ENCODE measurements at regions not wholly inside any gene's neighbourhood (a gene's known extent, or its start where the extent isn't known, plus 50 kb on each side); places are given as distances from the start of the nearest gene placed in this dataset.

DNA sequence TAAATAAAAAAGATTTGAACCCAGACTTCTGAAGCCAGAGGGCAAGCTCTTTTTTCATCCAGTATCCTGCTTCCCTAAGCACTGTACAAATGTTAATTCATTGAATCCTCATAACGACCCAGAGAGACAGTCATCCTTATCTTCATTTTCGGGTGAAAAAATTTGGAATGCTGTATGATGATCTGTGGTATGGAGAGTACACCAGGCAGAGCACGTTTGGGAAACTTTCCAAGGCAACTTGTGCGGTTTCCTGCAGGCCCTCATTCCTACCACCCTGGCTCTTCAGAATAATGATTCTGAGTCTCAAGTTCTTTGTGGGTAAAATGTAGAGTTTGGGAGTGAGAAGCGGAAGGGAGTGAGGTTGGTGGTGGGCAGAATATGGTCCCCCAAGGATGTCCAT lies 177.9 kb upstream of the CADM1 start:
- intact Hi-C loops (cut with micrococcal nuclease): no loop called here
- H3K9me3 ChIP-seq (replicated peaks in 1 of 2; ENCODE audit: control insufficient read depth in 1 of 2, insufficient read depth in 1 of 2, low read length in 2 of 2): no peaks in the 10 kb centered on the region
- no peak overlapping the region for H2AFZ ChIP-seq (ENCODE audit: insufficient read depth, low read depth, low read length, poor library complexity, severe bottlenecking)
- Mint-ChIP-seq H3K27me3 (ENCODE audit: low read depth in 3 of 3) (peaks cover 17 to 23% (median 20%) of the 10 kb centered on the region in 3 donors), H3K9me3 (peaks cover 0 to 8% (median 3%) of the 10 kb centered on the region in 7 donors), H3K4me1 (no peaks in the 10 kb centered on the region), H3K27ac (no peak overlapping the region), H3K36me3 (no peaks in the 10 kb centered on the region), H3K4me3 (no peak overlapping the region)
- no peaks in the 10 kb centered on the region for H3K79me2 ChIP-seq (ENCODE audit: insufficient read depth, low read length)
- H3K4me1 ChIP-seq (ENCODE audit: control insufficient read depth in 1 of 2, insufficient read depth in 2 of 2, low read length in 2 of 2): no peaks in the 10 kb centered on the region
- H3K4me3 ChIP-seq (replicated peaks in 1 of 3; ENCODE audit: low read depth in 2 of 3, low read length in 3 of 3): no peak overlapping the region
- no CpG with 5 or more reads among the region's 5 CpGs for WGBS (ENCODE audit: insufficient coverage)
- no peak overlapping the region for H3K9ac ChIP-seq (ENCODE audit: insufficient read depth, low read length, poor library complexity, severe bottlenecking)
- no peak for DNase-seq
- TF ChIP-seq, protein P1, sequence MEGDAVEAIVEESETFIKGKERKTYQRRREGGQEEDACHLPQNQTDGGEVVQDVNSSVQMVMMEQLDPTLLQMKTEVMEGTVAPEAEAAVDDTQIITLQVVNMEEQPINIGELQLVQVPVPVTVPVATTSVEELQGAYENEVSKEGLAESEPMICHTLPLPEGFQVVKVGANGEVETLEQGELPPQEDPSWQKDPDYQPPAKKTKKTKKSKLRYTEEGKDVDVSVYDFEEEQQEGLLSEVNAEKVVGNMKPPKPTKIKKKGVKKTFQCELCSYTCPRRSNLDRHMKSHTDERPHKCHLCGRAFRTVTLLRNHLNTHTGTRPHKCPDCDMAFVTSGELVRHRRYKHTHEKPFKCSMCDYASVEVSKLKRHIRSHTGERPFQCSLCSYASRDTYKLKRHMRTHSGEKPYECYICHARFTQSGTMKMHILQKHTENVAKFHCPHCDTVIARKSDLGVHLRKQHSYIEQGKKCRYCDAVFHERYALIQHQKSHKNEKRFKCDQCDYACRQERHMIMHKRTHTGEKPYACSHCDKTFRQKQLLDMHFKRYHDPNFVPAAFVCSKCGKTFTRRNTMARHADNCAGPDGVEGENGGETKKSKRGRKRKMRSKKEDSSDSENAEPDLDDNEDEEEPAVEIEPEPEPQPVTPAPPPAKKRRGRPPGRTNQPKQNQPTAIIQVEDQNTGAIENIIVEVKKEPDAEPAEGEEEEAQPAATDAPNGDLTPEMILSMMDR (IDR thresholded peaks at IDR 0.05): no peak
- no peaks in the 10 kb centered on the region for H3K36me3 ChIP-seq (replicated peaks in 1 of 2; ENCODE audit: control insufficient read depth in 1 of 2, insufficient read depth in 2 of 2, low read length in 2 of 2)
- no peak overlapping the region for H3K4me2 ChIP-seq (replicated peaks; ENCODE audit: extremely low read depth, low read length, poor library complexity, severe bottlenecking)
- H3K27ac ChIP-seq (ENCODE audit: low read depth in 1 of 2, low read length in 2 of 2): no peak overlapping the region
- H4K20me1 ChIP-seq (ENCODE audit: insufficient read depth, low read length): no peaks in the 10 kb centered on the region
- H3K27me3 ChIP-seq (ENCODE audit: control insufficient read depth in 2 of 2, insufficient read depth in 2 of 2, low read length in 2 of 2): peaks cover 0 to 6% of the 10 kb centered on the region in 2 donors

DNA sequence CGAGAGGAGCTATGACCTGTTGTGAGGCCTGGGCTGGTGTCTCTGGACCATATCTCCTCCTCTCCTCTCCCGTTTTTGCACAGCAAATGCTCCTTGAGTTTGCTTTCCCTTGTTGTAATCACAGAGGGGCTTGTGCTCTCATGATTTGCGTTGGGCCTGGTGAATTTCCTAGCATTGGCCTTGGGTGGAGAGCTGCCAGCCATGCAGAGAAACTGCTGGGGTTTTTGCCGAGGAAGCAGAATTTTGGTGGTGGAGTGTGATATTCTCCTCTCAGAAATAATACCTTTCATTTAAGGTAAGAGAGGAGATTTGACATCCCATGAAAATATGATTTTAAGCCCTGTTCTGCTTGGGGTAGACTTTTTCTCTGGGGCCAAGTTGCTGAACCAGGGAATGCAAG lies 175.7 kb upstream of the CADM1 start:
- Histone ChIP-seq H3K27me3 (ENCODE audit: control insufficient read depth in 2 of 2, insufficient read depth in 2 of 2, low read length in 2 of 2) (no peaks in the 10 kb centered on the region), H3K9me3 (replicated peaks in 1 of 2; ENCODE audit: control insufficient read depth in 1 of 2, insufficient read depth in 1 of 2, low read length in 2 of 2) (no peaks in the 10 kb centered on the region), H3K4me2 (replicated peaks; ENCODE audit: extremely low read depth, low read length, poor library complexity, severe bottlenecking) (no peak overlapping the region), H3K9ac (ENCODE audit: insufficient read depth, low read length, poor library complexity, severe bottlenecking) (no peak overlapping the region), H3K4me1 (ENCODE audit: control insufficient read depth in 1 of 2, insufficient read depth in 2 of 2, low read length in 2 of 2) (no peaks in the 10 kb centered on the region), H3K79me2 (ENCODE audit: insufficient read depth, low read length) (no peaks in the 10 kb centered on the region), H3K4me3 (replicated peaks in 1 of 3; ENCODE audit: low read depth in 2 of 3, low read length in 3 of 3) (no peak overlapping the region), H3K27ac (ENCODE audit: low read depth in 1 of 2, low read length in 2 of 2) (no peak overlapping the region), H2AFZ (ENCODE audit: insufficient read depth, low read depth, low read length, poor library complexity, severe bottlenecking) (no peak overlapping the region), H4K20me1 (ENCODE audit: insufficient read depth, low read length) (no peaks in the 10 kb centered on the region), H3K36me3 (replicated peaks in 1 of 2; ENCODE audit: control insufficient read depth in 1 of 2, insufficient read depth in 2 of 2, low read length in 2 of 2) (no peaks in the 10 kb centered on the region)
- Mint-ChIP-seq H3K27me3 (ENCODE audit: low read depth in 3 of 3) (peaks cover 5 to 9% (median 8%) of the 10 kb centered on the region in 3 donors), H3K36me3 (no peaks in the 10 kb centered on the region), H3K4me1 (no peaks in the 10 kb centered on the region), H3K27ac (no peak overlapping the region), H3K4me3 (no peak overlapping the region), H3K9me3 (no peaks in the 10 kb centered on the region)
- intact Hi-C loops (cut with micrococcal nuclease): loop anchor here (5.0 to 10.0 kb wide), 3 partner anchors 45 to 67 kb away; no protein-coding TSS in a partner anchor
- TF ChIP-seq, protein P1 (IDR thresholded peaks at IDR 0.05): no peak
- WGBS (ENCODE audit: insufficient coverage): no CpG with 5 or more reads among the region's 4 CpGs
- no peak for DNase-seq

All from CD14-positive monocyte (primary cell).